Glutamatergic neuron (in vitro differentiated cells): ENCODE measurements at regions not wholly inside any gene's neighbourhood (a gene's known extent, or its start where the extent isn't known, plus 50 kb on each side); places are given as distances from the start of the nearest gene placed in this dataset.

Experiments used
- DNase-seq: peaks from one replicate; pipeline ENCODE4 v3.0.0; 2022
- H3K27ac Mint-ChIP-seq: one replicate; pipeline ENCODE4 v1.8.0; 2020; ENCODE audit warnings: mild to moderate bottlenecking, mixed read lengths, inconsistent platforms; ENCODE audit not compliant: unreplicated experiment
- H3K27me3 Mint-ChIP-seq: one replicate; pipeline ENCODE4 v1.8.0; 2020; ENCODE audit warnings: mild to moderate bottlenecking, moderate library complexity, mixed read lengths, inconsistent platforms; ENCODE audit not compliant: unreplicated experiment
- H3K36me3 Mint-ChIP-seq: one replicate; pipeline ENCODE4 v1.8.0; 2020; ENCODE audit warnings: mild to moderate bottlenecking, mixed read lengths, inconsistent platforms; ENCODE audit not compliant: unreplicated experiment
- H3K4me1 Mint-ChIP-seq: one replicate; pipeline ENCODE4 v1.8.0; 2020; ENCODE audit warnings: mild to moderate bottlenecking, low read depth, mixed read lengths, inconsistent platforms; ENCODE audit not compliant: unreplicated experiment
- H3K4me3 Mint-ChIP-seq: one replicate; pipeline ENCODE4 v1.8.0; 2020; ENCODE audit warnings: mild to moderate bottlenecking, mixed read lengths, inconsistent platforms; ENCODE audit not compliant: unreplicated experiment
- H3K9me3 Mint-ChIP-seq: one replicate; pipeline ENCODE4 v1.8.0; 2020; ENCODE audit warnings: mild to moderate bottlenecking, moderate library complexity, mixed read lengths, inconsistent platforms; ENCODE audit not compliant: unreplicated experiment
- CTCF ChIP-seq: fragments of 200-600 bp; sonication (generic); IDR thresholded peaks from one replicate; pipeline ENCODE4 v1.5.0; 2021; ENCODE audit not compliant: partially characterized antibody, unreplicated experiment

GRCh38 chr10:4390219-4390618, 435.8 kb upstream of the AKR1E2 start:
- H3K9me3 Mint-ChIP-seq, result no peaks in the 10 kb centered on the region
- peaks cover 2% of the 10 kb centered on the region for H3K27me3 Mint-ChIP-seq
- no peak for TF ChIP-seq CTCF
- H3K36me3 Mint-ChIP-seq, result no peaks in the 10 kb centered on the region
- no peak for DNase-seq
- H3K27ac Mint-ChIP-seq, result no peak overlapping the region
- no peak overlapping the region for H3K4me3 Mint-ChIP-seq
- no peaks in the 10 kb centered on the region for H3K4me1 Mint-ChIP-seq

GRCh38 chr10:4385231-4385870, 440.7 kb upstream of the AKR1E2 start:
- H3K36me3 Mint-ChIP-seq, result no peaks in the 10 kb centered on the region
- no peaks in the 10 kb centered on the region for H3K9me3 Mint-ChIP-seq
- DNase-seq, result no peak
- H3K27ac Mint-ChIP-seq, result no peak overlapping the region
- no peak for TF ChIP-seq CTCF
- peaks cover 2% of the 10 kb centered on the region for H3K27me3 Mint-ChIP-seq
- H3K4me3 Mint-ChIP-seq, result no peak overlapping the region
- H3K4me1 Mint-ChIP-seq, result no peaks in the 10 kb centered on the region

- no peak for TF ChIP-seq CTCF
- no peaks in the 10 kb centered on the region for H3K4me1 Mint-ChIP-seq
- H3K9me3 Mint-ChIP-seq, result no peaks in the 10 kb centered on the region
- H3K27ac Mint-ChIP-seq, result no peak overlapping the region
- DNase-seq, result no peak
- H3K36me3 Mint-ChIP-seq, result no peaks in the 10 kb centered on the region
- peaks cover 2% of the 10 kb centered on the region for H3K27me3 Mint-ChIP-seq
- H3K4me3 Mint-ChIP-seq, result no peak overlapping the region
These were observed 441.8 kb upstream of the AKR1E2 start for GRCh38 chr10:4384245-4384644.

GRCh38 chr10:4383651-4384098, 442.3 kb upstream of the AKR1E2 start:
- DNase-seq, result no peak
- no peak for TF ChIP-seq CTCF
- H3K36me3 Mint-ChIP-seq, result no peaks in the 10 kb centered on the region
- no peaks in the 10 kb centered on the region for H3K4me1 Mint-ChIP-seq
- H3K9me3 Mint-ChIP-seq, result no peaks in the 10 kb centered on the region
- peaks cover 2% of the 10 kb centered on the region for H3K27me3 Mint-ChIP-seq
- no peak overlapping the region for H3K4me3 Mint-ChIP-seq
- no peak overlapping the region for H3K27ac Mint-ChIP-seq

GRCh38 chr10:4382811-4383210, 443.2 kb upstream of the AKR1E2 start:
- peaks cover 2% of the 10 kb centered on the region for H3K27me3 Mint-ChIP-seq
- no peak for DNase-seq
- H3K4me3 Mint-ChIP-seq, result no peak overlapping the region
- no peaks in the 10 kb centered on the region for H3K4me1 Mint-ChIP-seq
- no peaks in the 10 kb centered on the region for H3K9me3 Mint-ChIP-seq
- no peak for TF ChIP-seq CTCF
- H3K27ac Mint-ChIP-seq, result no peak overlapping the region
- no peaks in the 10 kb centered on the region for H3K36me3 Mint-ChIP-seq
